Esophagus (tissue), 2 donors: ENCODE measurements at regions not wholly inside any gene's neighbourhood (a gene's known extent, or its start where the extent isn't known, plus 50 kb on each side); places are given as distances from the start of the nearest gene placed in this dataset.

ENCODE experiments used
- H3K27ac ChIP-seq, 2 donors: one replicate each; pipeline ENCODE4 v1.5.1; 2013; ENCODE audit warnings: low read depth in 2 of 2, mild to moderate bottlenecking in 2 of 2, inconsistent platforms in 1 of 2, low read length in 1 of 2, moderate library complexity in 1 of 2
- H3K27me3 ChIP-seq, 2 donors: one replicate each; pipeline ENCODE4 v1.6.1; 2013; ENCODE audit warnings: low read length in 2 of 2, control low read depth in 1 of 2, mild to moderate bottlenecking in 1 of 2; ENCODE audit not compliant: insufficient read depth in 2 of 2, control insufficient read depth in 1 of 2
- H3K36me3 ChIP-seq, 2 donors: one replicate each; pipeline ENCODE4 v1.6.1; 2013; ENCODE audit warnings: low read length in 1 of 2; ENCODE audit not compliant: control insufficient read depth in 2 of 2, insufficient read depth in 2 of 2
- H3K4me1 ChIP-seq, 2 donors: one replicate each; pipeline ENCODE4 v1.6.1; 2013; ENCODE audit warnings: low read length in 1 of 2; ENCODE audit not compliant: control insufficient read depth in 2 of 2, insufficient read depth in 2 of 2
- H3K4me3 ChIP-seq, 2 donors: one replicate each; pipeline ENCODE4 v1.5.1; 2013; ENCODE audit warnings: low read length in 2 of 2, mild to moderate bottlenecking in 2 of 2, low read depth in 1 of 2, moderate library complexity in 1 of 2
- H3K9me3 ChIP-seq, 2 donors: one replicate each; pipeline ENCODE4 v1.6.1; 2013; ENCODE audit warnings: mild to moderate bottlenecking in 2 of 2, low read depth in 1 of 2, low read length in 1 of 2, moderate library complexity in 1 of 2; ENCODE audit not compliant: control insufficient read depth in 2 of 2, insufficient read depth in 1 of 2
- WGBS, 2 donors: extraction: QIAGEN DNeasy Blood & Tissue Kit; methylation state at CpG; one replicate each; pipeline ENCODE4 v1.1.7; 2013; 5-methylcytosine and 5-hydroxymethylcytosine counted together
- donor health status: healthy with polysubstance abuse.
- donor health status: Bipolar disorder and iron deficiency.

DNA sequence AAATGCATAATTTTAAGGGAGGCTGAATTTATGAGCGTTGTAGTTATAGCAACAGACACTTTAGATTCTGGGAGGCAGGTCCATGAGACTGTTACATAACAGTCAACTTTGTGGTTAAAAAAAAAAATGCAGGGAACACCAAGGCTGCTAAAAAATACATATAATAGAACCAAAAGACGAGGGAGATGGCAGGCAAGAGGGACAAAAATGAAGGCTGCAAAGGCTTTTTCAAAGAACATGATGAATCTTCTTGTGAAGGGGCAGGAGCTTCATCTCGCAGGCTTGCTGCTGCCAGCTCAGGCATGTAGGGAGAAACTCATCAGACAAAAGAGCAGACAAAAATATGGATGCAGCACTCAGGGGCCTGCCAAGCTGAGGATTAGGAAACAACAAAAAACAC lies 243.9 kb downstream of the SHQ1 start:
- WGBS, 2 donors: 29 to 50% methylated on average over 3 of the region's 3 CpGs

DNA sequence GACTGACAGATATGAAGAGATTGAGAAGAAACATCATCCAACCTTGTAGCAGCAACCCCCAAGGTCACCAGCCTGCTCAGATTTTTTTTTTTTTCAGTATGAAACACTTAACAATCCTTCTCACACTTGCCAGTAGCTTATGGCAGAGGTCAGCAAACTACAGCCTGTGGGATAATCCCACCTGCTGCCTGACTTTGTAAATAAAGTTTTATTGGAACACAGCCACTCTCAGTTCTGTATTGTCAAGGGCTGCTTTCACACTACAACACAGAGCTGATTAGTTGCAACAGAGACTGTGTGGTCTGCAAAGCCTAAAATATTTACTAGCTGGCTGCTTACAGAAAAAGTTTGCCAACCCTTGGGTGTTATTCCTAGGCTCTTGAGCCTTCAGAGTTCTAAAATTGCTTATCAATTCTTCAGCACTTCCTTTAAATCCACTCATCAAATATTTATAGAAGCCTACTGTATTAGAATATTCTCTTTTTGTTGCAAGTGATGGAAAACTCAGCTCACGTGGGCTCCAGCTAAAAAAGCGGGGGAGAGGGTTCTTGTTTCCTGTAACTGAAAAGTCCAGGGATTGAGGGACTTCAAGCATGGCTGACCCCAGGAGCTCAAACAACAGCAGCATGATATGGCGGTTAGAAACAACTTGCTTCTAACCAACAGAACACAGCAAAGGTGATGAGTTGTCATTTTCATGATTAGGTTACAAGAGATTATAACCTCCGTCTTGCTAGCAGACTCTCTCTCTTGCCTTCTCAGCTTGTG lies 246.1 kb downstream of the SHQ1 start:
- no peaks in the 10 kb centered on the region for H3K9me3 ChIP-seq
- H3K27me3 ChIP-seq: no peaks in the 10 kb centered on the region
- H3K4me3 ChIP-seq: no peak overlapping the region
- H3K4me1 ChIP-seq: no peaks in the 10 kb centered on the region
- WGBS, 2 donors: 85 to 86% methylated on average over 4 of the region's 4 CpGs
- no peak overlapping the region for H3K27ac ChIP-seq
- H3K36me3 ChIP-seq: no peaks in the 10 kb centered on the region

More for the DNA sequence above, 243.9 kb downstream of the SHQ1 start:
- Histone ChIP-seq H3K27ac (no peak overlapping the region), H3K4me3 (no peak overlapping the region), H3K36me3 (no peaks in the 10 kb centered on the region), H3K27me3 (no peaks in the 10 kb centered on the region), H3K9me3 (no peaks in the 10 kb centered on the region), H3K4me1 (no peaks in the 10 kb centered on the region)

DNA sequence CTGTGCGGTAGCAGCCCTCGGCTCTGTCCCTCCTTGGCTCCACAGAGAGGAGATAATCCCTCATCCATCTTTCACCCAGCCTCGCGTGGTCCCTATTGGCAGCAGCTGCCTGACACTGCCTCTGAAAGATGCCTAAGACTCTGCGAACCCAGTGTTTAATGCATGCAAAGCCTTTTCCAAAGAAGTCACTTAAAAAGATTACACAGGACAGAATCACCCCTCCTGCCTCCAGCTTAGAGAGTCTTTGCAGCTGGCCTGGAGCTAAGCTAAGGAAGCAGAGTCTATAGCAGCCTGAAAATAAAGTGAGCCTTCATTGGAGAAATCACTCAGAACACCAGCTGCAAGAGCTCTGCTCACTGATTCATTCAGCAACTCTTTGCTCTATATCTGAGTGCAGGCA lies 247.2 kb downstream of the SHQ1 start:
- no peak overlapping the region for H3K27ac ChIP-seq
- no peaks in the 10 kb centered on the region for H3K27me3 ChIP-seq
- H3K36me3 ChIP-seq: no peaks in the 10 kb centered on the region
- WGBS, 2 donors: 64 to 65% methylated on average over 5 of the region's 5 CpGs
- no peak overlapping the region for H3K4me3 ChIP-seq
- H3K4me1 ChIP-seq: no peaks in the 10 kb centered on the region
- no peaks in the 10 kb centered on the region for H3K9me3 ChIP-seq

DNA sequence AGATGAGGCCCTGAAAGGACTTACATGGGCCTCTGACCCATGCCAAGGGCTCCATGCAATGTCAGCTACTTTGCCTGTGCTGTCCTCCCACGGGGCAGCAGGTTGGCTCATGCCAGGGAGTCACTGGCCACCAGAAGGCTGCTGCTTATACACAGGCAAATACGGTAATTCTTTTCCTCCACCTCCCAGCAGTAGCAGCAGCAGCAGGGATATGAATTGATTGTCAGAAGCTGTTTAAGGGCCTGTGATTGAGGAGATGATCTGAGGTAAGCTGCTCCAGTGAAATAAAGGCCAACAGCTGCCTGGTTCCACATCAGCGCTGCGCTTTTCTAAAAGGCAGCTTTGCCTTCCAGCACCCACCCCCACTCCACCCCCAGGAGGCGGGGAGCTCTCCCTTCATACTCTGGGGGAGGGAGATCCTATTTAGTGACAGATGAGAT lies 250.5 kb downstream of the SHQ1 start:
- H3K36me3 ChIP-seq: no peaks in the 10 kb centered on the region
- H3K4me1 ChIP-seq: no peaks in the 10 kb centered on the region
- H3K4me3 ChIP-seq: no peak overlapping the region
- H3K27ac ChIP-seq: no peak overlapping the region
- 67 to 69% methylated on average over 5 of the region's 5 CpGs for WGBS, 2 donors
- no peaks in the 10 kb centered on the region for H3K27me3 ChIP-seq
- H3K9me3 ChIP-seq: no peaks in the 10 kb centered on the region

DNA sequence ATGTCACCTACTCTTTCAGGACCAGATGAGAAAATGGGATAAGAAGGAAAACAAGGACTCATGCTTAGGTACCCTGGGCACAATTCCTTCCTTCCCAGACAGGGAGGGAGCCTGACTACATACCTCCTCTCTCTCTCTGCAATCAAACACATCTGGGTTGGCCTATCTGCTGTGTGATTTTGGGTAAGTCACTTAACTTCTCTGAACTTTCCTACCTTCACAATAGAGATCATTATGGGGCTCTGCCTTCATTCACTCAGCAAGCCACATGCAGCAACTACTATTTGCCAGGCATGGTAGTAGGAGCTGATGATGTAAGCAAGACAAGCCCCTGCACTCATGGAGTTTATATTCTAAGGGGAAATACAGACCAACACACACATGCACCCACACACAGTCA lies 251.2 kb downstream of the SHQ1 start:
- no peak overlapping the region for H3K4me3 ChIP-seq
- H3K36me3 ChIP-seq: no peaks in the 10 kb centered on the region
- no peak overlapping the region for H3K27ac ChIP-seq
- peaks cover 4 to 5% of the 10 kb centered on the region in 2 donors for H3K4me1 ChIP-seq
- H3K27me3 ChIP-seq: no peaks in the 10 kb centered on the region
- H3K9me3 ChIP-seq: no peaks in the 10 kb centered on the region

DNA sequence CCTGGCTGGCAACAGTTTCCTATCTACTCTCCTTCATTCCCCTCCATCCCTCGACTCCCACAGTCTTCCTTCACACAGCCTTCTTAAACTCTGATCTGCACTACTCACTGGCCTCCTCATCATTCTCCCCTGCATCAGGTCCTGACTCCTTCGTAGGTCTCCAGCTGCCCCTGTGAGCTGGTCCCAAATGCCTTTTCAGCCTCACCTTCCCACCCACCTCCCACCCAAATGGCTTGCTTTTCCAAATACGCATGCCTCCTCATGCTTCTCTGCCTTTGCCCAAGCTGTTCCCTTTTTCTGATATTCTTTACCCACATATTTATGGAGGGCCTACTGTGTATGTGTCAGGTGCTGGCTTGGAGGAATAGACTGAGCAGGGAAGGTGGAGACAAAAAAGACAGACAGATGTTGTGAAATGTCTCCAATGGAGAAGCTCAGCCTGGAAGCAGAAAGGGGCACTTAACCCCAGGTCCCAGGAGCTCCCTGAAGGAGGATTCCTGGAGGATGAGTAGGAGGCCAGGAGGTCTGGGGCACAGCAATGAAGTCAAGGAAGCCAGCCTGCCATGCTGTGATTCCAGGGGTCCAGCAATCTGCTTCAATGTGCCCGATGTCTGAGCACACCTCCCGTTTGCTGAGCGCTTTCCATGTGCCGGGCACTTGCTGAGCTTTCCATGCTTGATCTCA lies 252.2 kb downstream of the SHQ1 start:
- Histone ChIP-seq H3K27ac (no peak overlapping the region), H3K36me3 (no peaks in the 10 kb centered on the region), H3K9me3 (no peaks in the 10 kb centered on the region), H3K4me1 (peaks cover 5% of the 10 kb centered on the region in 2 donors), H3K27me3 (no peaks in the 10 kb centered on the region), H3K4me3 (no peak overlapping the region)
- 93 to 94% methylated on average over 7 of the region's 7 CpGs for WGBS, 2 donors

DNA sequence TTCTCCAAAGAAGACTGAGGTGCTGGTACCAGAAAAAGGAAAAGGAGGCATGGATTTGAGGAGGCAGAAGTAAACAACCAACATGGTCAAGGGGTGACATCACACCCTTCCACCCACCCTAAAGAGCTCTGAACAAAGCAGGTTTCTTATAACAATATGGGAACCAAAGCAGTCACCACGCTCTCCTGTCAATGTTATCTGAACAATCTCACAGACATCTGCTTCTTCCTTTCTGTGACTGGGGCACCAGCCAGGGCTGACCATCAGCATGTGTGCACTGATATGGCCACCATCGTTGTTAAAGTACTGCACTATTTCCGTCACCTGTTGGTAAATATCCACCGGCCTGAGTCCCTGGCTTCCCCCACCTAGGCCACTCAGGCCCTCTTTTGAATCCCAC lies 252.9 kb downstream of the SHQ1 start:
- Histone ChIP-seq H3K4me3 (no peak overlapping the region), H3K36me3 (no peaks in the 10 kb centered on the region), H3K27ac (no peak overlapping the region), H3K27me3 (no peaks in the 10 kb centered on the region), H3K4me1 (peaks cover 5% of the 10 kb centered on the region in 2 donors), H3K9me3 (no peaks in the 10 kb centered on the region)
- WGBS, 2 donors: 75 to 88% methylated on average over 4 of the region's 4 CpGs

DNA sequence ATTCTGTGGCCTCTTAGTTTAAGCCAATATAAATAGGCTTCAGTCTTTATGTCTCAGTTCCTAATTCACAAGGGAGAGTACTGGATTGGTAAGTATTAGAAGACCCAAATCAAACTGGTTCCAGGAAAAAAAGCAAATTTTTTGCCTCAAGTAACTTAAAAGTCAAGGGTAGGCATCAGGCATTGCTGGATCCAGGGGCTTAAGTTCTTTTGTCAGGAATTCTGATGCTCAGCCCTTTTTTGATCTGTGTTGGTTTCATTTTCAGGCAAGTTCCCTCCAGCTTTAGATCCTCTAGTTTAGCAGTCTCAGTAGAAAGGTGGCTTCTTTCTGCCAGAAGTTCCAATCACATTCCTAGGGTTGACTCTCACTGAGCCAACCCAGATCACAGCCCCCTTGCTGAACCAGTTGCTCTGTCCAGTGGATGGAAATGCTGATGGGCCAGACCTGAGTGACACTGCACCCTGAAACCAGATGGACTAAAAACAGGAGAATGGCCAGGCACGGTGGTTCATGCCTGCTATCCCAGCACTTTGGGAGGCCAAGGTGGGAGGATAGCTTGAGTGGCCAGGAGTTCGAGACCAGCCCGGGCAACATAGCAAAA lies 253.5 kb downstream of the SHQ1 start:
- no peaks in the 10 kb centered on the region for H3K27me3 ChIP-seq
- H3K9me3 ChIP-seq: no peaks in the 10 kb centered on the region
- H3K27ac ChIP-seq: no peak overlapping the region
- H3K4me1 ChIP-seq: peaks cover 5% of the 10 kb centered on the region in 2 donors
- no peaks in the 10 kb centered on the region for H3K36me3 ChIP-seq
- WGBS, 2 donors: 93 to 96% methylated on average over 3 of the region's 3 CpGs
- H3K4me3 ChIP-seq: no peak overlapping the region

DNA sequence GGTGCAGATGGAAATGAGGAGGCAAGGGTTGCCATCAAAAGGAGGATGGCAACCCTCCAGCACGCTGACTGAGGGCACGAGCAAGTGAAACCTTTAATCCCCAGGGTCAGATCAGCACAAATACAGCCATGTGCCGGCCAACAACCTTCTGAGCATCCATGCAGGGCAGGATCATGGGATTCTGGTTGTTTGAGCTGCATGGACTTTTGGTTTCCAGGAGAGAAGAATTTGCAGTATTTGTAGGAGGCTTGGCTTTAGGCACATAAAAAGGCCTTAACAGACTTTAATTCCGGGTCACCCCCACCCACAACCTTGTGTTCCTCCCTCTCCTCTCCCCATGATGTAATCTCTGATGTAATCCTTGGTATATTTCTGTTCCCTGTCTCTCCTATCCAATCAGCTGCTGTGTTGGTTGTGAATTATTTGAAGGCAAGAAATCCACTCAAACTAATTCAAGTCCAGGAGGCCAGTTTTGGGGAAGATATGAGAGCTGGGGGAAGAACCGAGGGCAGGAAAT lies 254.3 kb downstream of the SHQ1 start:
- no peaks in the 10 kb centered on the region for H3K9me3 ChIP-seq
- 79 to 86% methylated on average over 5 of the region's 5 CpGs for WGBS, 2 donors
- H3K4me3 ChIP-seq: no peak overlapping the region
- H3K4me1 ChIP-seq: peaks cover 5% of the 10 kb centered on the region in 2 donors
- no peaks in the 10 kb centered on the region for H3K27me3 ChIP-seq
- no peaks in the 10 kb centered on the region for H3K36me3 ChIP-seq
- H3K27ac ChIP-seq: no peak overlapping the region
